Astrocyte (in vitro differentiated cells and primary cell): ENCODE measurements at regions not wholly inside any gene's neighbourhood (a gene's known extent, or its start where the extent isn't known, plus 50 kb on each side); places are given as distances from the start of the nearest gene placed in this dataset.

Experiments
- DNase-seq: peaks from one replicate; pipeline ENCODE4 v3.0.0-alpha.2; 2010; ENCODE audit warnings: low read depth
- FAIRE-seq: peaks from 2 replicates; lab custom pipeline; 2011; peaks lifted over from hg19 to GRCh38; lab: Jason Lieb, UNC
- H2AFZ ChIP-seq: 2 replicates; pipeline ENCODE4 v1.6.0; 2012; ENCODE audit warnings: low read depth, low read length, inconsistent platforms
- H3K27ac ChIP-seq: 2 replicates; pipeline ENCODE4 v1.5.1; 2011; ENCODE audit warnings: low read depth, low read length, inconsistent platforms
- H3K27me3 ChIP-seq: 2 replicates; pipeline ENCODE4 v1.6.0; 2011; ENCODE audit warnings: low read length, inconsistent platforms; ENCODE audit not compliant: insufficient read depth
- H3K36me3 ChIP-seq: 2 replicates; pipeline ENCODE4 v1.5.1; 2011; ENCODE audit warnings: low read length, inconsistent platforms; ENCODE audit not compliant: insufficient read depth
- H3K4me1 ChIP-seq: 2 replicates; pipeline ENCODE4 v1.5.1; 2011; ENCODE audit warnings: low read length, inconsistent platforms; ENCODE audit not compliant: insufficient read depth
- H3K4me2 ChIP-seq: 2 replicates; pipeline ENCODE4 v1.6.0; 2012; ENCODE audit warnings: low read length, inconsistent platforms
- H3K4me3 ChIP-seq: 2 replicates; pipeline ENCODE4 v1.5.1; 2011; ENCODE audit warnings: low read depth, mild to moderate bottlenecking, low read length, inconsistent platforms; ENCODE audit not compliant: insufficient read depth
- H3K79me2 ChIP-seq: 2 replicates; pipeline ENCODE4 v1.6.0; 2012; ENCODE audit warnings: mild to moderate bottlenecking, low read length, inconsistent platforms; ENCODE audit not compliant: insufficient read depth
- H3K9ac ChIP-seq: 2 replicates; pipeline ENCODE4 v1.6.0; 2012; ENCODE audit warnings: mild to moderate bottlenecking, low read length, inconsistent platforms
- H3K9me3 ChIP-seq: 2 replicates; pipeline ENCODE4 v1.5.1; 2012; ENCODE audit warnings: low read depth, mild to moderate bottlenecking, low read length, inconsistent platforms; ENCODE audit not compliant: insufficient read depth
- H4K20me1 ChIP-seq: 2 replicates; pipeline ENCODE4 v1.6.0; 2012; ENCODE audit warnings: low read length, inconsistent platforms; ENCODE audit not compliant: insufficient read depth
- H3K27ac Mint-ChIP-seq: one replicate; pipeline ENCODE4 v1.8.0; 2021; ENCODE audit warnings: mild to moderate bottlenecking, mixed read lengths; ENCODE audit not compliant: unreplicated experiment
- H3K27me3 Mint-ChIP-seq: one replicate; pipeline ENCODE4 v1.8.0; 2021; ENCODE audit warnings: low read depth, mixed read lengths; ENCODE audit not compliant: unreplicated experiment
- H3K36me3 Mint-ChIP-seq: one replicate; pipeline ENCODE4 v1.8.0; 2021; ENCODE audit warnings: low read depth, mixed read lengths; ENCODE audit not compliant: unreplicated experiment
- H3K4me1 Mint-ChIP-seq: one replicate; pipeline ENCODE4 v1.8.0; 2021; ENCODE audit warnings: low read depth, mixed read lengths; ENCODE audit not compliant: unreplicated experiment
- H3K4me3 Mint-ChIP-seq: one replicate; pipeline ENCODE4 v1.8.0; 2021; ENCODE audit warnings: mild to moderate bottlenecking, moderate library complexity, mixed read lengths; ENCODE audit not compliant: unreplicated experiment
- H3K9me3 Mint-ChIP-seq: one replicate; pipeline ENCODE4 v1.8.0; 2021; ENCODE audit warnings: mild to moderate bottlenecking, mixed read lengths; ENCODE audit not compliant: unreplicated experiment
- EZH2 ChIP-seq: IDR thresholded peaks from 2 replicates; pipeline ENCODE4 v1.6.1; 2012; ENCODE audit warnings: mild to moderate bottlenecking, low read length, inconsistent platforms; ENCODE audit not compliant: insufficient read depth
- TF ChIP-seq, protein P1 (sequence below): IDR thresholded peaks from 2 replicates; pipeline ENCODE4 v1.5.1; 2011; ENCODE audit warnings: low read depth, mild to moderate bottlenecking, inconsistent platforms, low read length, moderate library complexity; ENCODE audit not compliant: insufficient read depth

DNA sequence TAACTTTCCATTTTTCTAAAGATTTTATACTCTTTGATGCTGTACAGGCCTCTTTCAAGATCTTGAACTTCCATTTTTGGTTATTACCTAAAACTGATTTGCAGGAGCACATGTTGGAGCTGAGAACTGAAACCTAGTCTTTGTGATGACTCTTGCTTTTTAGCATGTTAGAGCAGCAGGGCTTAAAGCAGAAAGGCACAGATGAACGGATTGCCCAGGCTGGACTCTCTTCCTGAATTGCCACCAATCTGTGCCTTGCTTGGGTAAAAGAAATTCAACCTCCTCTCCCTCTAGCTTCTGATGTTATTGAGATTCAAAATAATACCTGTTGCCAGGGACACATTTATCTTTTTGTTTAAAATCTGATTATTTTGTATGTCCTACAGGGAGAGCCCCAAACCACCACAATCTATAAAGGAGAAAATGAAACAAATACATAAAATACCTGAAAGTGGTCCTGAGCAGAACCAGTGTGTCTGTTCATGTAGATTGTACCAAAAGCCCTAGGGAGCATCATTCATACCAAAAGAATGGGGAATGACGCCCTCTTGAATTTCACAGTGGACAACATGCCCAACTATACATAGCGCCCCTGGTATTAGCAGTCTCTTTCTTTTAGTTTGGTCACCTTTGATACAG, 277.0 kb upstream of the MAP2 start:
- H3K27ac ChIP-seq = no peak overlapping the region
- no peak overlapping the region for H3K9ac ChIP-seq
- H2AFZ ChIP-seq = no peak overlapping the region
- Mint-ChIP-seq H3K27ac (no peak overlapping the region), H3K36me3 (no peaks in the 10 kb centered on the region), H3K9me3 (no peaks in the 10 kb centered on the region), H3K4me3 (no peak overlapping the region), H3K4me1 (no peaks in the 10 kb centered on the region), H3K27me3 (no peaks in the 10 kb centered on the region)
- no peaks in the 10 kb centered on the region for H3K36me3 ChIP-seq
- no peak for TF ChIP-seq EZH2
- TF ChIP-seq, protein P1, sequence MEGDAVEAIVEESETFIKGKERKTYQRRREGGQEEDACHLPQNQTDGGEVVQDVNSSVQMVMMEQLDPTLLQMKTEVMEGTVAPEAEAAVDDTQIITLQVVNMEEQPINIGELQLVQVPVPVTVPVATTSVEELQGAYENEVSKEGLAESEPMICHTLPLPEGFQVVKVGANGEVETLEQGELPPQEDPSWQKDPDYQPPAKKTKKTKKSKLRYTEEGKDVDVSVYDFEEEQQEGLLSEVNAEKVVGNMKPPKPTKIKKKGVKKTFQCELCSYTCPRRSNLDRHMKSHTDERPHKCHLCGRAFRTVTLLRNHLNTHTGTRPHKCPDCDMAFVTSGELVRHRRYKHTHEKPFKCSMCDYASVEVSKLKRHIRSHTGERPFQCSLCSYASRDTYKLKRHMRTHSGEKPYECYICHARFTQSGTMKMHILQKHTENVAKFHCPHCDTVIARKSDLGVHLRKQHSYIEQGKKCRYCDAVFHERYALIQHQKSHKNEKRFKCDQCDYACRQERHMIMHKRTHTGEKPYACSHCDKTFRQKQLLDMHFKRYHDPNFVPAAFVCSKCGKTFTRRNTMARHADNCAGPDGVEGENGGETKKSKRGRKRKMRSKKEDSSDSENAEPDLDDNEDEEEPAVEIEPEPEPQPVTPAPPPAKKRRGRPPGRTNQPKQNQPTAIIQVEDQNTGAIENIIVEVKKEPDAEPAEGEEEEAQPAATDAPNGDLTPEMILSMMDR = no peak
- H3K4me1 ChIP-seq = no peaks in the 10 kb centered on the region
- no peaks in the 10 kb centered on the region for H3K9me3 ChIP-seq
- H3K4me2 ChIP-seq = no peak overlapping the region
- H3K79me2 ChIP-seq = no peaks in the 10 kb centered on the region
- FAIRE-seq (no peak), DNase-seq (no peak)
- H3K27me3 ChIP-seq = no peaks in the 10 kb centered on the region
- H3K4me3 ChIP-seq = no peak overlapping the region
- H4K20me1 ChIP-seq = no peaks in the 10 kb centered on the region

DNA sequence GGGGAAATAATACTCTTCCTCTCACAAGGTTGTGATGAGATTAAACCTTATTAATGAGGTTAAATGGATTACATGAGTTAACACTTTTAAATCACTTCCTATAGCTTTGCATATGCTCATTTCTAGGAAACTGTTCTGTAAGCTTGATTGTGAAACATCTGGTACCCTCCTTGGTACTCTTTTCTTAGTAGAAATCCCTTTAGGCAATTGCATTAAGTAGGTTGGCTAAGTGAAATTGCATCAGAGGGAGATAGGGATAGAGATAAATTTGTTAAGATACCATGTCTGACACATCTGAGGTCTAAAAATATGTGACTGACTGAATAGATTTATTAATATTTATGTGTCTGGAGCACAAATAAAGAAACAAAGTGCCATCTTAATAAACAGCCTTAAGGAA, 275.9 kb upstream of the MAP2 start:
- TF ChIP-seq EZH2 = no peak
- TF ChIP-seq, protein P1 = no peak
- Mint-ChIP-seq H3K4me1 (no peaks in the 10 kb centered on the region), H3K27ac (no peak overlapping the region), H3K4me3 (no peak overlapping the region), H3K36me3 (no peaks in the 10 kb centered on the region), H3K27me3 (no peaks in the 10 kb centered on the region), H3K9me3 (no peaks in the 10 kb centered on the region)
- Histone ChIP-seq H3K4me1 (no peaks in the 10 kb centered on the region), H3K27me3 (no peaks in the 10 kb centered on the region), H3K4me2 (no peak overlapping the region), H3K4me3 (no peak overlapping the region), H2AFZ (no peak overlapping the region), H3K9me3 (no peaks in the 10 kb centered on the region), H3K9ac (no peak overlapping the region), H3K27ac (no peak overlapping the region), H3K36me3 (no peaks in the 10 kb centered on the region), H3K79me2 (no peaks in the 10 kb centered on the region), H4K20me1 (no peaks in the 10 kb centered on the region)
- FAIRE-seq (no peak), DNase-seq (no peak)

DNA sequence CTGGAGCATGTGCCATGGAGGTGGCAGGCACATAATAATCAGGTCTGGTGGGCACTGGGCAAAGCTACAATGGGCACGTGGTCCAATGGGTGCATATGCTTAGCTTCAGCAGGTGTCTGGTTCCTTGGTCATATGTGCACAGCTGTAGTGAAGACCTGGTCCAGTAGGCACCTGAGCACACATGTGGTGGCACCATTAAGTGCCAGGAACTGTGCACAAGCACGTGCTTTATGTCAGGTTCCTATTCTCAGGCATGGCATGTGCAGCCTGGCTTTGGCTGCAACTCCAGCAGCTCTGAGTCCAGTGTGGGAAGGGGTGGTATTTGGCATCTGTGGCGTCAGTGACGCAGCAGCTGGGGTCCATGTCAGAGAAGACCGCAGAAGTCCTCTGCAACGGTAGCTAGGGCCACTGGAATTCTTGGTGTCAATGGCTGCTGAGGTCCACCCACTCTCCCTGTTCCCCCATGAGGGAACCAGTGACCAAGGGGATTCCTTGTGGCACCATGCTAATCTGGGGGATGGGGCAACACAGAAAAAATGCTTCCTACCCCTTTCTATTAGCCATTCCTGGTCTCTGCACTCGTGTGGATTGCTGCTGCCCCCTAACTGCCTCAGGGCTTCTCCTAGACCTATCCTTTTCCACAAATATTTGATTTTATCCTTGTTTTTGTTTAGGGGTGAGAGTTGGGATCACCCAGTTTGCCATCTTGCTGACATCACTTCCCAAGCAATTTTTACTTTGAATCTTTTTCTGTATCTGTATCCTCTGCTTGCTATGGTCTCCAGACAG, 262.9 kb upstream of the MAP2 start:
- Mint-ChIP-seq H3K27me3 (no peaks in the 10 kb centered on the region), H3K4me1 (no peaks in the 10 kb centered on the region), H3K27ac (no peak overlapping the region), H3K36me3 (no peaks in the 10 kb centered on the region), H3K9me3 (no peaks in the 10 kb centered on the region), H3K4me3 (no peak overlapping the region)
- no peaks in the 10 kb centered on the region for H3K79me2 ChIP-seq
- no peaks in the 10 kb centered on the region for H3K27me3 ChIP-seq
- TF ChIP-seq, protein P1 = no peak
- no peak for TF ChIP-seq EZH2
- no peak overlapping the region for H2AFZ ChIP-seq
- no peak overlapping the region for H3K9ac ChIP-seq
- DNase-seq (no peak), FAIRE-seq (no peak)
- H3K9me3 ChIP-seq = no peaks in the 10 kb centered on the region
- H3K36me3 ChIP-seq = no peaks in the 10 kb centered on the region
- H4K20me1 ChIP-seq = no peaks in the 10 kb centered on the region
- H3K4me3 ChIP-seq = no peak overlapping the region
- H3K27ac ChIP-seq = no peak overlapping the region
- H3K4me1 ChIP-seq = no peaks in the 10 kb centered on the region
- H3K4me2 ChIP-seq = no peak overlapping the region
